NT2/D1 (cell line): ENCODE measurements at regions not wholly inside any gene's neighbourhood (a gene's known extent, or its start where the extent isn't known, plus 50 kb on each side); places are given as distances from the start of the nearest gene placed in this dataset.

ENCODE experiments used
- SUZ12 ChIP-seq: IDR thresholded peaks from 2 replicates; pipeline ENCODE4 v1.6.1; 2011; ENCODE audit not compliant: insufficient read length, insufficient read depth; ENCODE audit errors: extremely low read depth
- YY1 ChIP-seq: IDR thresholded peaks from 2 replicates; pipeline ENCODE4 v1.6.1; 2011; ENCODE audit not compliant: insufficient read length, insufficient read depth
- ZNF274 ChIP-seq: IDR thresholded peaks from 2 replicates; pipeline ENCODE4 v1.6.1; 2011; ENCODE audit warnings: mild to moderate bottlenecking, low read depth, low read length

DNA sequence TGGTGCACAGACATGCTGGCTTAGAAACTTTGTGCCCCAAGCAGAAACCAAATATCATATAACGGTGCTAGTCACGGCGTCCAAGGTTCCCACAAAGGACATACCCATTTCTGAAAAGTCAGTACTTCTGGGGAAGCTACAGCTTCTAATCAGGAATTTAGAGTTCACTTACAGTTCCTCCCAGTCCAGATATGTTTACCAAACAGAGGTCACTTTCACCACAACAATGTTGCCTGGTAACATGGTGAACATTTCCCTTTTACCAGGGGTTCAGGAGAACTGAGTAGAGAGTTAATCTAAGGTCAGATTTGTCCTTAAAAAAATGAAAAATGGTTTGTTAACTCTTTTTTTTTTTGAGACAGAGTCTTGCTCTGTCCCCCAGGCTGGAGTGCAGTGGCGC, 265.9 kb upstream of the MKLN1 start:
- no peak for TF ChIP-seq ZNF274
- no peak for TF ChIP-seq YY1
- no peak for TF ChIP-seq SUZ12
